DND-41 (cell line): ENCODE measurements at regions not wholly inside any gene's neighbourhood (a gene's known extent, or its start where the extent isn't known, plus 50 kb on each side); places are given as distances from the start of the nearest gene placed in this dataset.
"Not testable (repeated sequence)": the region's sequence is repeated elsewhere in the genome, so short reads cannot be mapped to it uniquely, and the experiment has no call there.

ENCODE experiments used
- ATAC-seq: fragments of 200-7000 bp; cut with Tn5 transposase; 3 replicates; pipeline ENCODE4 v1.9.1; 2021; ENCODE audit warnings: low read depth; ENCODE audit not compliant: insufficient read depth
- DNase-seq: peaks from one replicate; pipeline ENCODE4 v3.0.0-alpha.2; 2020
- H2AFZ ChIP-seq: 2 replicates; pipeline ENCODE4 v1.6.0; 2012; ENCODE audit warnings: low read depth, low read length
- H3K27ac ChIP-seq: 2 replicates; pipeline ENCODE4 v1.5.1; 2012; ENCODE audit warnings: low read length, inconsistent platforms
- H3K27me3 ChIP-seq: fragments of 200-600 bp; sonication (generic); 2 replicates; pipeline ENCODE4 v1.6.0; 2012; ENCODE audit warnings: low read length, mild to moderate bottlenecking, inconsistent platforms; ENCODE audit not compliant: insufficient read depth, poor library complexity
- H3K36me3 ChIP-seq: 2 replicates; pipeline ENCODE4 v1.5.1; 2012; ENCODE audit warnings: low read length, inconsistent platforms; ENCODE audit not compliant: insufficient read depth
- H3K4me1 ChIP-seq: 2 replicates; pipeline ENCODE4 v1.5.1; 2012; ENCODE audit warnings: mild to moderate bottlenecking, low read length; ENCODE audit not compliant: insufficient read depth
- H3K4me2 ChIP-seq: 2 replicates; pipeline ENCODE4 v1.6.0; 2012; ENCODE audit warnings: mild to moderate bottlenecking, moderate library complexity, low read length, inconsistent platforms; ENCODE audit not compliant: insufficient read depth
- H3K4me3 ChIP-seq, 2 experiments: fragments of 200-600 bp in 1 of 2; shearing (Covaris generic) in 1 of 2; 2 replicates each; pipeline ENCODE4 v1.5.1; 2012 to 2016; ENCODE audit warnings: inconsistent platforms in 2 of 2, low read length in 2 of 2, mild to moderate bottlenecking in 2 of 2, low read depth in 1 of 2, moderate library complexity in 1 of 2
- H3K79me2 ChIP-seq: 2 replicates; pipeline ENCODE4 v1.6.0; 2012; ENCODE audit warnings: low read length, inconsistent platforms; ENCODE audit not compliant: insufficient read depth
- H3K9ac ChIP-seq: 2 replicates; pipeline ENCODE4 v1.6.0; 2012; ENCODE audit warnings: low read depth, mild to moderate bottlenecking, inconsistent platforms, low read length, moderate library complexity
- H3K9me3 ChIP-seq: 2 replicates; pipeline ENCODE4 v1.5.1; 2012; ENCODE audit warnings: low read length, moderate library complexity, mild to moderate bottlenecking, inconsistent platforms; ENCODE audit not compliant: insufficient read depth, severe bottlenecking
- H4K20me1 ChIP-seq: 2 replicates; pipeline ENCODE4 v1.6.0; 2012; ENCODE audit warnings: low read length; ENCODE audit not compliant: insufficient read depth
- CTCF ChIP-seq: IDR thresholded peaks from 2 replicates; pipeline ENCODE4 v1.5.1; 2012; ENCODE audit warnings: borderline replicate concordance, low read length, moderate library complexity, mild to moderate bottlenecking; ENCODE audit not compliant: poor library complexity, severe bottlenecking; ENCODE audit errors: extremely low read depth
- EZH2 ChIP-seq: IDR thresholded peaks from 3 replicates; pipeline ENCODE4 v1.6.1; 2012; ENCODE audit warnings: borderline replicate concordance, low read depth, mild to moderate bottlenecking, moderate library complexity, low read length, inconsistent platforms; ENCODE audit not compliant: severe bottlenecking

DNA sequence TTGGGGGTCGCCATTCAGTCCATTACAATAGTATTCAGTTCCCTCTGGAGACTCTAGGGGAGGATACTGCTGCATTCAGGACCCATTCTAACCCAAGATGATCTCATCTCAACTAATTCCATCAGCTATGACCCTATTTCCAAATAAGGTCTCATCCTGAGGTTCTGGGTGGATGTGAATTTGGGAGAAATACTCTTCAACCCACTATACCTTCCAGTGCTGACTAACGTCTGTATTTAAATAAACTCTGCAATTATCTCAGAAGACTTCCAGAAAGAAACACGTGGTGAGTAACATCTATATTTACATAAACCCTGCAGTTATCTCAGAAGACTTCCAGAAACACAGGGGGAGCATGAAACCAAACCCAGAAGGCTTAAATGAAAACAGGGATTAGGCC lies 1300.7 kb downstream of the PCDH9 start:
- no peaks in the 10 kb centered on the region for H3K9me3 ChIP-seq
- TF ChIP-seq CTCF (no peak), EZH2 (no peak)
- ATAC-seq: no peak

DNA sequence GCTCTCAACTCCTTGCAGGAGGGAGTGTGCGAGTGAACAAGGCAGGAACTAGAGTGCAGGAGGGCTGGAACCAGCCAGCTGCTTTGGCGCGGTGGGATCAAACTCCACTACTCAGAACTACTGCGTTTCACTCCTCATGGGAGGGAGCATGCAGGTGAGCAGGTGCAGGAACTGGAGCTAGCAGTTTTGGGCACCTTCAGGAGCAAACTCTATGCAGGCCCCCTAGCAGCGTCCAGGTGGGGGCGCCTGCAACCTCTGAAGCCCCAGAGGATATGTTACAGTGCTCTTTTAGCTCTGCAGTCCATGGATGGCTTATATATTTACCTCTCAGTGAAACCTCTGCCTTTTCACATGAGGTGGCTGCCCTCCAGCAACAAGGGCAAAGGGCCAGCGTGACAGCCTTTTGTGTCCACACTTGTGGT lies 1303.4 kb downstream of the PCDH9 start:
- no peak overlapping the region for H2AFZ ChIP-seq
- ATAC-seq: peak; percentile 47; the same call in 1 of the 3 replicates
- peak; percentile 12 for DNase-seq

More for the DNA sequence above, 1300.7 kb downstream of the PCDH9 start:
- no peak overlapping the region for H3K4me2 ChIP-seq
- H2AFZ ChIP-seq: no peak overlapping the region
- no peaks in the 10 kb centered on the region for H4K20me1 ChIP-seq
- H3K27me3 ChIP-seq: no peaks in the 10 kb centered on the region
- H3K79me2 ChIP-seq: no peaks in the 10 kb centered on the region
- H3K9ac ChIP-seq: no peak overlapping the region
- no peak overlapping the region for H3K27ac ChIP-seq
- H3K4me1 ChIP-seq: no peaks in the 10 kb centered on the region
- no peak overlapping the region for H3K4me3 ChIP-seq
- DNase-seq: no peak
- no peaks in the 10 kb centered on the region for H3K36me3 ChIP-seq

DNA sequence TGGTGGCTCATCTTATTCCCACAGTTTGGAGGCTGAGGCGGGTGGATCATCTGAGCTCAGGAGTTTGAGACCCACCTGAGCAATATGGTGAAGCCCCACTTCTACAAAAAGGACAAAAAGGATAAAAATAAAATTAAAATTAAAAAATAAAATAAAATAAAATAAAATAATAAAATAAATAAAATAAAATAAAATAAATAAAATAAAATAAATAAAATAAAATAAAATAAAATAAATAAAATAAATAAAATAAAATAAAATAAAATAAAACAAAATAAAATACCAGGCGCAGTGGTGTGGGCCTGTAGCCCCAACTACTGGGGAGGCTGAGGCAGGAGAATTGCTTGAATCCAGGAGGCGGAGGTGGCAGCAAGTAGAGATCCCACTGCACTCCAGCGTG lies 1307.3 kb downstream of the PCDH9 start:
- H3K4me2 ChIP-seq, H3K27ac ChIP-seq, H3K9me3 ChIP-seq, H3K4me1 ChIP-seq, H3K79me2 ChIP-seq, ATAC-seq, H3K9ac ChIP-seq, H3K4me3 ChIP-seq, H2AFZ ChIP-seq, H4K20me1 ChIP-seq, DNase-seq, H3K36me3 ChIP-seq, H3K27me3 ChIP-seq: not testable (repeated sequence)

More for the DNA sequence above, 1303.4 kb downstream of the PCDH9 start:
- no peaks in the 10 kb centered on the region for H3K27me3 ChIP-seq
- no peak overlapping the region for H3K4me2 ChIP-seq
- H3K36me3 ChIP-seq: no peaks in the 10 kb centered on the region
- H3K27ac ChIP-seq: no peak overlapping the region
- TF ChIP-seq EZH2 (no peak), CTCF (peak; percentile 41)
- H3K9me3 ChIP-seq: no peaks in the 10 kb centered on the region
- no peaks in the 10 kb centered on the region for H4K20me1 ChIP-seq
- no peaks in the 10 kb centered on the region for H3K4me1 ChIP-seq
- no peaks in the 10 kb centered on the region for H3K79me2 ChIP-seq
- H3K4me3 ChIP-seq: no peak overlapping the region
- no peak overlapping the region for H3K9ac ChIP-seq

DNA sequence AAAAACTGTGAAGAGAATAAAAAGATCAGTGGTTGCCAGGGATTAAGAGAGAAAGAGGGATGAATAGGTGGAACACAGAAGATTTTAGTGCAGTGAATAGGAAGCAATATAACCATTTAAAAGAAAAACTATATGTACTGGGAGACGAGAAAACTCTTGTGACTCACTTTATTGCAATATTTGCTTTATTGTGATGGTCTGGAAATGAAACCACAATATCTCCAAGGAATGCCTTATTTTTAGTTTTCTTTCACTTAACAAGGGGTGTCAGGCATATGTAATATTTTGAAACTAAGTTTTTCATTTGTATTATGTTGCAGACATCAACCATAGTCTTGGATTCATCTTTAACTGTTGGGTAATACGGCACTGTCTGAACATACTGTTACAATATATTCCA lies 1308.2 kb downstream of the PCDH9 start:
- no peak overlapping the region for H3K27ac ChIP-seq
- no peaks in the 10 kb centered on the region for H3K36me3 ChIP-seq
- H3K4me3 ChIP-seq: no peak overlapping the region
- DNase-seq (no peak), ATAC-seq (no peak)
- no peaks in the 10 kb centered on the region for H3K4me1 ChIP-seq
- no peak overlapping the region for H2AFZ ChIP-seq
- no peak for TF ChIP-seq CTCF
- TF ChIP-seq EZH2: no peak
- no peaks in the 10 kb centered on the region for H3K79me2 ChIP-seq
- H4K20me1 ChIP-seq: no peaks in the 10 kb centered on the region
- no peak overlapping the region for H3K4me2 ChIP-seq
- no peaks in the 10 kb centered on the region for H3K9me3 ChIP-seq
- H3K27me3 ChIP-seq: no peaks in the 10 kb centered on the region
- H3K9ac ChIP-seq: no peak overlapping the region
